HCT116 (cell line): ENCODE measurements at regions not wholly inside any gene's neighbourhood (a gene's known extent, or its start where the extent isn't known, plus 50 kb on each side); places are given as distances from the start of the nearest gene placed in this dataset.

Source experiments
- ATAC-seq: fragments of 200-7000 bp; cut with Tn5 transposase; 2 replicates; pipeline ENCODE4 v1.9.1; 2020; ENCODE audit warnings: mild to moderate bottlenecking, moderate library complexity
- BruUV-seq: library from RNA; stranded (reverse); fragments of 400-500 nt; replicated peaks from 2 replicates; lab custom pipeline; 2021; lab: Mats Ljungman, UMichigan
- CTCF ChIA-PET: fragments of 300-600 bp; sonication (Branson Sonifier 250); formaldehyde crosslinking; loops from one replicate; lab custom pipeline; 2021; ENCODE audit warnings: antibody characterized with exemption; lab: Charles Lee
- POLR2A ChIA-PET: fragments of 300-600, 350-600 bp; sonication (Branson Sonifier 250); formaldehyde crosslinking; loops from one replicate; lab custom pipeline; 2021; ENCODE audit warnings: antibody characterized with exemption; lab: Charles Lee
- RAD21 ChIA-PET, 2 experiments: fragments of 300-600 bp; sonication (Branson Sonifier 250); formaldehyde crosslinking; loops; one replicate each; lab custom pipeline; 2023; ENCODE audit warnings: low total read pairs in 2 of 2; ENCODE audit not compliant: uncharacterized antibody in 2 of 2, unreplicated experiment in 2 of 2, low non-redundant PET in 1 of 2; lab: Charles Lee
- DNase-seq: peaks from one replicate; pipeline ENCODE4 v3.0.0-alpha.2; 2010; ENCODE audit warnings: low read depth, low spot score
- H2AFZ ChIP-seq: fragments of 200-600 bp; shearing (Covaris generic), sonication (generic); 2 replicates; pipeline ENCODE4 v1.6.1; 2017; ENCODE audit warnings: low read depth, mixed run types, mixed read lengths, antibody characterized with exemption, low read length; ENCODE audit not compliant: poor library complexity, severe bottlenecking
- H3K27ac ChIP-seq: 2 replicates; pipeline ENCODE4 v1.5.1; 2012; ENCODE audit warnings: low read depth, low read length
- H3K27me3 ChIP-seq: fragments of 200-600 bp; sonication (generic); 2 replicates; pipeline ENCODE4 v1.6.1; 2016; ENCODE audit warnings: mixed run types, low read length, mixed read lengths; ENCODE audit not compliant: insufficient read depth
- H3K36me3 ChIP-seq, 2 experiments: fragments of 200-500 bp in 1 of 2; fragments of 200-600 bp in 1 of 2; sonication (Bioruptor generic) in 1 of 2; sonication (generic) in 1 of 2; 2 replicates each; pipeline versions ENCODE4 v1.5.1 to v1.6.1; 2014 to 2016; ENCODE audit warnings: low read length in 2 of 2, inconsistent platforms in 1 of 2, mixed read lengths in 1 of 2, mixed run types in 1 of 2; ENCODE audit not compliant: insufficient read depth in 2 of 2, control insufficient read depth in 1 of 2
- H3K4me1 ChIP-seq, 2 experiments: fragments of 200-600 bp in 1 of 2; sonication (generic) in 1 of 2; 2 replicates each; pipeline versions ENCODE4 v1.5.1 to v1.6.1; 2012 to 2017; ENCODE audit warnings: low read length in 2 of 2, inconsistent platforms in 1 of 2, mild to moderate bottlenecking in 1 of 2, mixed read lengths in 1 of 2, mixed run types in 1 of 2, moderate library complexity in 1 of 2; ENCODE audit not compliant: insufficient read depth in 2 of 2, control insufficient read depth in 1 of 2
- H3K4me2 ChIP-seq: fragments of 200-600 bp; sonication (generic); 2 replicates; pipeline ENCODE4 v1.6.1; 2017; ENCODE audit warnings: mixed run types, low read length, mixed read lengths
- H3K4me3 ChIP-seq, 2 experiments: fragments of 200-600 bp in 1 of 2; sonication (generic) in 1 of 2; replicated peaks in 1 of 2; 2 replicates each; pipeline ENCODE4 v1.5.1; 2011 to 2016; ENCODE audit warnings: low read length in 2 of 2, control low read depth in 1 of 2, low read depth in 1 of 2, mild to moderate bottlenecking in 1 of 2, mixed read lengths in 1 of 2, mixed run types in 1 of 2
- H3K79me2 ChIP-seq: fragments of 200-600 bp; sonication (generic); 2 replicates; pipeline ENCODE4 v1.6.1; 2017; ENCODE audit warnings: mild to moderate bottlenecking, mixed run types, low read length, moderate library complexity, mixed read lengths; ENCODE audit not compliant: insufficient read depth
- H3K9ac ChIP-seq: fragments of 200-600 bp; sonication (generic); 2 replicates; pipeline ENCODE4 v1.6.1; 2016; ENCODE audit warnings: low read length, mixed read lengths
- H3K9me2 ChIP-seq: fragments of 200-600 bp; sonication (generic), shearing (Covaris generic); 2 replicates; pipeline ENCODE4 v1.6.1; 2017; ENCODE audit warnings: mixed run types, mild to moderate bottlenecking, moderate library complexity; ENCODE audit not compliant: insufficient read depth
- H3K9me3 ChIP-seq, 2 experiments: fragments of 200-500 bp in 1 of 2; fragments of 200-600 bp in 1 of 2; sonication (Bioruptor generic) in 1 of 2; sonication (generic) in 1 of 2; 2 replicates each; pipeline ENCODE4 v1.6.1; 2014 to 2017; ENCODE audit warnings: low read length in 2 of 2, mixed read lengths in 2 of 2, inconsistent platforms in 1 of 2, low read depth in 1 of 2, mild to moderate bottlenecking in 1 of 2, mixed run types in 1 of 2, moderate library complexity in 1 of 2; ENCODE audit not compliant: control insufficient read depth in 1 of 2, insufficient read depth in 1 of 2
- H4K20me1 ChIP-seq: fragments of 200-600 bp; sonication (generic), shearing (Covaris generic); 2 replicates; pipeline ENCODE4 v1.6.1; 2017; ENCODE audit warnings: mixed run types, mild to moderate bottlenecking, moderate library complexity; ENCODE audit not compliant: insufficient read depth
- CBX3 ChIP-seq: IDR thresholded peaks from 2 replicates; pipeline ENCODE4 v1.6.1; 2012; ENCODE audit warnings: low read depth
- CEBPB ChIP-seq: IDR thresholded peaks from 2 replicates; pipeline ENCODE4 v1.6.1; 2012; ENCODE audit warnings: low read depth
- CTCF ChIP-seq, 3 experiments: fragments of 200-600 bp in 1 of 3; sonication (generic) in 1 of 3; IDR thresholded peaks in 2 of 3; conservative IDR thresholded peaks in 1 of 3; 2 replicates each; pipeline ENCODE4 v1.5.1; 2012 to 2017; ENCODE audit warnings: low read depth in 2 of 3, low read length in 2 of 3, antibody characterized with exemption in 1 of 3, borderline replicate concordance in 1 of 3, control low read depth in 1 of 3, mild to moderate bottlenecking in 1 of 3, mixed read lengths in 1 of 3, mixed run types in 1 of 3, moderate library complexity in 1 of 3; ENCODE audit not compliant: insufficient read depth in 1 of 3
- EGR1 ChIP-seq: IDR thresholded peaks from 2 replicates; pipeline ENCODE4 v1.6.1; 2012; ENCODE audit warnings: low read depth
- MAX ChIP-seq: IDR thresholded peaks from 2 replicates; pipeline ENCODE4 v1.6.1; 2012
- POLR2A ChIP-seq: IDR thresholded peaks from 2 replicates; pipeline ENCODE4 v1.7.0; 2011; ENCODE audit warnings: borderline replicate concordance; ENCODE audit not compliant: insufficient read depth, insufficient read length; ENCODE audit errors: extremely low read depth
- RAD21 ChIP-seq: IDR thresholded peaks from 2 replicates; pipeline ENCODE4 v1.6.1; 2012; ENCODE audit warnings: low read depth, mild to moderate bottlenecking
- SIN3A ChIP-seq: IDR thresholded peaks from 2 replicates; pipeline ENCODE4 v1.6.1; 2012; ENCODE audit warnings: low read depth
- SP1 ChIP-seq: IDR thresholded peaks from 2 replicates; pipeline ENCODE4 v1.6.1; 2012; ENCODE audit warnings: low read depth
- SRF ChIP-seq: IDR thresholded peaks from 2 replicates; pipeline ENCODE4 v1.6.1; 2012; ENCODE audit warnings: low read depth
- YY1 ChIP-seq: IDR thresholded peaks from 2 replicates; pipeline ENCODE4 v1.6.1; 2011; ENCODE audit warnings: low read length, low read depth, moderate library complexity, mild to moderate bottlenecking; ENCODE audit not compliant: insufficient replicate concordance; ENCODE audit errors: extremely low read depth
- ZFX ChIP-seq: fragments of 450-650 bp; IDR thresholded peaks from 2 replicates; pipeline ENCODE4 v1.6.1; 2017
- intact Hi-C: fragments of 100-400 bp; cut with micrococcal nuclease; formaldehyde crosslinking; loops from 2 replicates; pipeline ENCODE4 v1.10.0; 2022

- BruUV-seq: no TSS peak
- TF ChIP-seq CEBPB (no peak), EGR1 (no peak), SP1 (no peak), CTCF (IDR thresholded peaks at IDR 0.05 in 2 of 3, conservative IDR thresholded peaks at IDR 0.05 in 1 of 3; ENCODE audit: borderline replicate concordance in 1 of 3, insufficient read depth in 1 of 3, low read depth in 2 of 3, low read length in 2 of 3) (no peak), RAD21 (no peak)
- RAD21 ChIA-PET: no interaction called here
- no peaks in the 10 kb centered on the region for H3K9me2 ChIP-seq
- H2AFZ ChIP-seq: no peak overlapping the region
- DNase-seq (no peak), ATAC-seq (no peak)
- H3K9me3 ChIP-seq: no peaks in the 10 kb centered on the region
- no peak overlapping the region for H3K9ac ChIP-seq
- intact Hi-C loops: no loop called here
- no peaks in the 10 kb centered on the region for H4K20me1 ChIP-seq
- H3K36me3 ChIP-seq: no peaks in the 10 kb centered on the region
- POLR2A ChIA-PET: no interaction called here
- CTCF ChIA-PET: no interaction called here
- peaks cover 4 to 18% of the 10 kb centered on the region in 2 experiments for H3K4me1 ChIP-seq
- H3K4me3 ChIP-seq: no peak overlapping the region
- no peaks in the 10 kb centered on the region for H3K79me2 ChIP-seq
- no peak overlapping the region for H3K4me2 ChIP-seq
- no peaks in the 10 kb centered on the region for H3K27me3 ChIP-seq
- H3K27ac ChIP-seq: no peak overlapping the region
Observed at GRCh38 chr5:125272357-125272756, 525.9 kb upstream of the ZNF608 start.

- no peak overlapping the region for H3K27ac ChIP-seq
- no peak overlapping the region for H3K4me3 ChIP-seq
- no peaks in the 10 kb centered on the region for H3K27me3 ChIP-seq
- no peaks in the 10 kb centered on the region for H3K9me3 ChIP-seq
- no peak overlapping the region for H3K9ac ChIP-seq
- no peak overlapping the region for H3K4me2 ChIP-seq
- intact Hi-C loops: no loop called here
- H3K4me1 ChIP-seq: peaks cover 9 to 29% of the 10 kb centered on the region in 2 experiments
- H2AFZ ChIP-seq: no peak overlapping the region
- DNase-seq (no peak), ATAC-seq (no peak)
- no TSS peak for BruUV-seq
- POLR2A ChIA-PET: no interaction called here
- CTCF ChIA-PET: no interaction called here
- no peak for TF ChIP-seq SIN3A
- no peak for TF ChIP-seq SRF
- TF ChIP-seq MAX: no peak
- TF ChIP-seq YY1: no peak
- no peak for TF ChIP-seq ZFX
- TF ChIP-seq POLR2A: no peak
- TF ChIP-seq CBX3: no peak
- TF ChIP-seq CTCF (IDR thresholded peaks at IDR 0.05 in 2 of 3, conservative IDR thresholded peaks at IDR 0.05 in 1 of 3; ENCODE audit: borderline replicate concordance in 1 of 3, insufficient read depth in 1 of 3, low read depth in 2 of 3, low read length in 2 of 3): no peak
- H3K9me2 ChIP-seq: no peaks in the 10 kb centered on the region
- RAD21 ChIA-PET: no interaction called here
- no peaks in the 10 kb centered on the region for H3K36me3 ChIP-seq
- H3K79me2 ChIP-seq: no peaks in the 10 kb centered on the region
- H4K20me1 ChIP-seq: no peaks in the 10 kb centered on the region
Observed at GRCh38 chr5:125274211-125274610, 527.8 kb upstream of the ZNF608 start.
